NCI-H187 (cell line): ENCODE measurements at regions not wholly inside any gene's neighbourhood (a gene's known extent, or its start where the extent isn't known, plus 50 kb on each side); places are given as distances from the start of the nearest gene placed in this dataset.
"Not testable (repeated sequence)": the region's sequence is repeated elsewhere in the genome, so short reads cannot be mapped to it uniquely, and the experiment has no call there.

ENCODE experiments used
- DNase-seq, 2 experiments: peaks; one replicate each; lab custom pipeline; 2025; lab: John Stamatoyannopoulos, UW

DNA sequence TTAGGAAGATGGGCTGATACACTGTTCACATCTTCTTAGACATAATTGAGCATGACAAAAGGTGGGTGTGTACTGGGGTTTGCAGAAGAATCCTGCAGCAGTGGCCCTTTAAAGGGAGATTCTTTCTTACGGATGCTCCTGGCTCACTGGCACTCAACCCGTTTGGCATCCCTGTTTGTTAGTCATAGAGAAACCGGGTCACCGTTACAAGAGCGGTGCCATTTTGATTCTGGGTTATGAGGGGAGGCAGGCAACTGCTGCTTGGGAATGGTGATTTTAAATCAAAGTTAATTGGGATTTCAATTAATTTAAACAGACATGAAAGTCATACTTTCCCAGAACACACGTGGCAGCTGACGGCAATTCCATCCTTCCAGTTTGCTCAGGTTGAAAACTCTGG, 245.8 kb downstream of the AACS start:
- no peak for DNase-seq

- no peak for DNase-seq
These were observed 247.2 kb downstream of the AACS start for GRCh38 chr12:125312471-125312870.

DNA sequence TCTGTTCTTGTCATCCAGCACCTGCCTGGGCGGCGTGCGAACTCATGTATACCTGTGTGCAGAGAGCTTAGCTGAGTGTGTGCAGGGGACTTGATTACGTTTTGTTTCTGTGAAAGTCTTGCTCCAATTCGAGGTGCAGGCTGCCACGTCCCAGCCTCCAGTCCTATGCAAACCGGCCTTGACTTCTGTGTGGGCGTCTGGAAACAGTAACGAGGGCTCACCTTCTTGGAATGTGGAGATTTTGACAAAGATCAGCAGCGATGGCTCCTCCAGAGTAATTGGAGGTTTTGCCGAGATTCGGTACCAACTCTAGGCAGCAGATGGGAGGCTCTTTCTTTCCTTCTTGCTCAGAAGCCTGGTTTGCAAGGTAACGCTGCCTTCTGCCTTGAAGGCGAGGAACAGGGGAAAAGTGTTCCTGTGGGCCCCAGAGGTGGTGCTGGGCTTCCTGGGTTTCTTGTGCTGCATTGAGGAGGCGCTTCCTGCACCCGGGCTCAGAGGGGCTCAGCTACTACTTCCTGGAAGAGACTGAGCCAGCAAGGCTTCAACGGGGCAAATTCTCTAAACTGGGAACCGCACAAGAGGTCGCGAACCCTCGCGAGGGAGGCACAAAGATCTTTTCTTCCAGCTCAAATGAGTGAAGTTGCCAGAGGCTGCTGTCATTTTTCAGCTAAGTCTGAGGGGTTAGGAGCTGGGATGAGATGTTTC, 249.0 kb downstream of the AACS start:
- DNase-seq = no peak

GRCh38 chr12:125315771-125316170, 250.5 kb downstream of the AACS start:
- no peak for DNase-seq

GRCh38 chr12:125320177-125320576, 254.9 kb downstream of the AACS start:
- DNase-seq = no peak

GRCh38 chr12:125324861-125325490, 259.7 kb downstream of the AACS start:
- no peak for DNase-seq

GRCh38 chr12:125329239-125330102, 264.2 kb downstream of the AACS start:
- DNase-seq = no peak

GRCh38 chr12:125330645-125331341, 265.6 kb downstream of the AACS start:
- DNase-seq = no peak

- no peak for DNase-seq
These were observed 266.3 kb downstream of the AACS start for GRCh38 chr12:125331342-125332052.

DNA sequence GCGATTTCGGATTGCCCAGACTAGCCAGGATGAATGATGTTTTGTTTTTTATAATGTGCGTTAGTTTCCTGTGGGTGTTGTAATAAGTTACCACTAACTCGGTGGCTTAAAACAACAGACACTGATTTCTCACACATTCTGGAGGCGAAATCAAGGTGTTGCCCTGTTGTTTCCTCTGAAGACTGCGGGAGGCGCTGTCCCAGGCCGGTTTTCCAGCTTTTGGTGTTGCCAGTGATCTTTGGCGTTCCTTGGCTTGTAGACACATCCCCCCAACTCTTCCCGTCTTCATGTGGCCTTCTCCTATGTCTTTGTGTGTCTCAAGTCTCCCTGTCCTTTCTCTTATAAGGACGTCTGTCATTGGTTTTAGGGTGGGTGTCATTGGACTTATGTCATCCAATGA, 267.7 kb downstream of the AACS start:
- no peak for DNase-seq

- DNase-seq = no peak
These were observed 271.0 kb downstream of the AACS start for GRCh38 chr12:125336246-125336645.

- DNase-seq = no peak
These were observed 275.6 kb downstream of the AACS start for GRCh38 chr12:125340791-125341190.

DNA sequence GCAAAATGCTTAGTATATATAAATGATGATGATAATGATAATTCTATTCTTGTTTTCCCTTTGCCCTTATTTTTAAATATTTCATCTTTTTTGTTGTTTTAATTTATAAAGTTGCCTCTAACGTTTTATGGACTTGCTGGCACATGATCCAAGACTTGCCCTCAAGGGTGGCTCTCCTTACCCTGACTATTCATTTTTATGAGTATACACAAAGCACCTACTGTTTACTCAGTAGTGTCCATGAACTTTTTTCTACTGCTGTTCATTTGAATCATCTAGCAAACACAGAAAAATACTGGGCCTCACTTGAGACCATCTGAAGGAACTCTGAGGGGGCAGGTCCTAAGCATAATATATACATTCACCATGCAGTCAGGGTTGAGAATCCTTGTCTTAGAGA, 276.2 kb downstream of the AACS start:
- DNase-seq = no peak

DNA sequence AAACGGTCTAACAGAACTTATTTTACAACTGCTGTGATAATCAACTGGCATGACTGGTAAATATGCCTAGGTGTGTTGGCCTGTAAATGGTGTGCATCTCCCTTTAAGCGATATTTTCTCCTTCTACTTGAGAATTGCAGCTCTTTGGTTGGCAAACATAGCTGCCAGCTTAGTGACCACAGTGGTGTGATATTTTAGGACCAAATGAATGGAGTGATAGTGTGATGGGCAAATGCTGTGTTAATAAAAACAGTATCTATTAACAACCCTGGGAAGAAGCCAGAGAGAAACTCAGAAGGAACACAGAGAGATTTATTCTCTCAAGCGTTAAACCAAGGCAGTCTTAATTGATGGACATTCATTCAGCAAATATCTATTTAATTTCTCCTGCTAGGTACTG, 278.4 kb downstream of the AACS start:
- no peak for DNase-seq

- no peak for DNase-seq
These were observed 281.1 kb downstream of the AACS start for GRCh38 chr12:125346362-125346761.

DNA sequence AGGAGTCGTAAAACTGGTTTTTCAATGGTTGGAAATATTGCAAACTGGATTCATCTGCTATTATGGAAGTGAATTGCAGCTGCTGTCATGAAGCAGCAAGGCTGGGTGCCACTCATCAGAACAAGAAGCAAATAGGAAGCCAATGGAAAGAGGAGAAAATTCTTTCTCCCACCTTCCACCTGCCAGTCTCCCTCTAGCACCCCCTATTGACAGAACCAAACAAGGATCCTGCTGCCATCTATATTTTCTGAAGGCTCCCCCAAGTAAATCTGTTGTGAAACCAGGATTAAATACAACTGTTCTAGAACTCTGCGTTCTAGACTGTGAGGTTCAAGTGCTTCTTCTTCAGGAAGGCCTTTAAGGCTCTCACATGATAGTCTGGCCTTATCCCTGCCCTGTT, 286.6 kb downstream of the AACS start:
- no peak for DNase-seq

DNA sequence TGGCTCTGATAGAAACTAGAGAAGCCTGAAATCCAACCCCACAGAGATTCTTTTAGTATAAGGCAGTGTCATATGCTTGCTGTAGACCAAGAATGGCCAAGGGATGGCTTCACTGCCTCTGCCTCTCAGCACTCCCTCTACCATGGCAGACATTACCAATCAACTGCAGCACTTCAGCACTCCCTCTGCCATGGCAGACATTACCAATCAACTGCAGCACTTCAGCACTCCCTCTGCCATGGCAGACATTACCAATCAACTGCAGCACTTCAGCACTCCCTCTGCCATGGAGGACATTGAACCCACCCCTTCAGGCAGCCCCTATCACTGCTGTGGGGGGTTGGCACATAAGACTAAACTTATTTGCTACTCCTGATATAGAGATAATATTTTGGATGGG, 287.8 kb downstream of the AACS start:
- not testable (repeated sequence) for DNase-seq

DNA sequence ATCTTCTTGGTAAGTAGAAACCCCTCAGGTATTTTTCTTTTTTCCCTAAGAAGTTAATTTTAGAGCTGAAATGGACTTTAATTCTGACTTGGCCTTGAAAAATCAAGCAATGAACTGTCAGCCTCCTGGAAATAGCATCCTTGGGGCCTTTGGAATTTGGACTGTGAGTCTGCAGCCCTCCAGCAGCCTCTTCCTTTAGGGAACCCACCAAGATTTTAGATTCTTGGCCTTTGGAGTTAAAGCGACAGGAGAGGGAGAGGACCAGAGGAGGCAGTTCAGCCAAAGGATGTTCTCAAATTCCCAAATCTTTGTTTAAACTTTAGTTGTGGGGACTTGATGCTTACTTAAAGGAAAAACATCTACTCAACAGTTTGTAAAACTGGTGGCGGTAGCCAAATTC, 288.6 kb downstream of the AACS start:
- no peak for DNase-seq

DNA sequence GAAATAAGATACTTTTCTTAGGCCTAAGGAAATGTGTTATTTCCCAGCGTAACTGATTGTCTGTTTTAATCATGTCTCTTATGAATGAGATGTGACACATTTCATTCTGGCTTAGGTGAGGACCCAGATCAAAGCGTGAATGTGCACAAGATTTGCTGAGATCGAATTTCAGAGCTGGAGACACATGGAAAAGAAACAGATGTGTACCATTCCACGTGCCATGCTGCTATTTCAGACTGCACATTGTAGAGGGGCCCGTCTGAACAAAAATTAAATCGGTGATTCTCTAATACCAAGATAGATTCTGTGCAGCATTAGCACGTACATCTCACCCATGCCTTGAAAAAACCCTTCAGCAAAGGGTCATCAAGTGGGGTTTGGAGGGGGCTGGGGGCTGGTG, 290.4 kb downstream of the AACS start:
- no peak for DNase-seq

GRCh38 chr12:125356111-125356510, 290.9 kb downstream of the AACS start:
- DNase-seq = no peak

GRCh38 chr12:125357561-125357960, 292.3 kb downstream of the AACS start:
- no peak for DNase-seq

DNA sequence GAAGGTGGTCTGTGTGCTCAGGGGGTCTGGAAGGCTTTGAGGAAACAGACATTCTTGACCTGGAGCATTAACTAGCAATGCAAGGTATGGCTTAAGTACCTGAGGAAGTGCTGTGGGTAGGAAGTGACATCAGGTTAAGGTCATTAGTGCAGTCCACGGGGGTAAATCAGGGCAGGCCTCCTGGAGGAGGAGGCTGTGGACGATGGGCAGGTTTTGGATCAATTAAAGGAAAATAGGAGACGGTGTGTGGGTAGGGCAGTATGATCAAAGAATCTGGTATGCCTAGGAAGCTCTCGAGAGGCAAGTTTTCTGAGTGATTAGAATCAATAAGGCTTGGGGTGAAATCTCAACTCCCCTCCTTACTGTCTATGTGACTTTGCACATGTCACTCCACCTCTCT, 295.3 kb downstream of the AACS start:
- DNase-seq = no peak
